DMS 273 treated with DMSO at 0.1 percent for 48 hours (cell line): ENCODE measurements at regions not wholly inside any gene's neighbourhood (a gene's known extent, or its start where the extent isn't known, plus 50 kb on each side); places are given as distances from the start of the nearest gene placed in this dataset.

ENCODE experiments used
- DNase-seq: peaks from one replicate; lab custom pipeline; 2025; lab: John Stamatoyannopoulos, UW

- no peak for DNase-seq
Measured at GRCh38 chr12:105960319-105961083, 178.3 kb downstream of the NUAK1 start.

- no peak for DNase-seq
Measured at GRCh38 chr12:105961821-105962671, 176.7 kb downstream of the NUAK1 start.

- no peak for DNase-seq
Measured at GRCh38 chr12:105967038-105967776, 171.5 kb downstream of the NUAK1 start.

- DNase-seq, result no peak
Measured at GRCh38 chr12:105968025-105968424, 170.7 kb downstream of the NUAK1 start.

- DNase-seq, result no peak
Measured at GRCh38 chr12:105970885-105971284, 167.9 kb downstream of the NUAK1 start.

- DNase-seq, result no peak
Measured at GRCh38 chr12:105974738-105975137, 164.0 kb downstream of the NUAK1 start.

GRCh38 chr12:105975351-105975750 is 163.4 kb downstream of the NUAK1 start:
- DNase-seq, result no peak

GRCh38 chr12:105977236-105977635 is 161.5 kb downstream of the NUAK1 start:
- no peak for DNase-seq

- no peak for DNase-seq
Measured at GRCh38 chr12:105977652-105978051, 161.1 kb downstream of the NUAK1 start.

GRCh38 chr12:105978276-105978675 is 160.5 kb downstream of the NUAK1 start:
- DNase-seq, result no peak

GRCh38 chr12:105978686-105979085 is 160.1 kb downstream of the NUAK1 start:
- no peak for DNase-seq

GRCh38 chr12:105980085-105980484 is 158.7 kb downstream of the NUAK1 start:
- no peak for DNase-seq

GRCh38 chr12:105980533-105980932 is 158.2 kb downstream of the NUAK1 start:
- DNase-seq, result no peak

- no peak for DNase-seq
Measured at GRCh38 chr12:105982022-105982421, 156.7 kb downstream of the NUAK1 start.

- DNase-seq, result no peak
Measured at GRCh38 chr12:105983622-105984320, 155.0 kb downstream of the NUAK1 start.

GRCh38 chr12:105985383-105985782 is 153.4 kb downstream of the NUAK1 start:
- DNase-seq, result no peak

GRCh38 chr12:105986779-105987684 is 151.7 kb downstream of the NUAK1 start:
- DNase-seq, result no peak

GRCh38 chr12:105987685-105988035 is 151.1 kb downstream of the NUAK1 start:
- DNase-seq, result no peak

- no peak for DNase-seq
Measured at GRCh38 chr12:105992849-105993740, 145.7 kb downstream of the NUAK1 start.
